ENCODE measurements at regions not wholly inside any gene's neighbourhood (a gene's known extent, or its start where the extent isn't known, plus 50 kb on each side); places are given as distances from the start of the nearest gene placed in this dataset.

- ATAC-seq (ENCODE audit: insufficient read depth, low read depth) = no peak
- no peak overlapping the region for H3K27ac ChIP-seq (ENCODE audit: low read length)
Observed at GRCh38 chr3:135869439-135870105, 96.0 kb upstream of the PPP2R3A start.

GRCh38 chr3:135871311-135871710 lies 94.2 kb upstream of the PPP2R3A start:
- no peak for DNase-seq
- H3K79me2 ChIP-seq (ENCODE audit: insufficient read depth, low read length) = no peaks in the 10 kb centered on the region
- no peaks in the 10 kb centered on the region for H3K4me1 ChIP-seq (ENCODE audit: insufficient read depth, low read length)
- H3K4me2 ChIP-seq (ENCODE audit: insufficient read depth, low read length) = no peak overlapping the region
- no peak for TF ChIP-seq CTCF (IDR thresholded peaks at IDR 0.05; ENCODE audit: borderline replicate concordance, extremely low read depth, low read length, poor library complexity, severe bottlenecking)
- no peak for TF ChIP-seq EZH2 (IDR thresholded peaks at IDR 0.05; ENCODE audit: borderline replicate concordance, low read depth, low read length, severe bottlenecking)
- peaks cover 2% of the 10 kb centered on the region for H3K27me3 ChIP-seq (ENCODE audit: insufficient read depth, low read length, poor library complexity)
- H3K27ac ChIP-seq (ENCODE audit: low read length) = no peak overlapping the region
- H2AFZ ChIP-seq (ENCODE audit: low read depth, low read length) = no peak overlapping the region
- no peak for ATAC-seq (ENCODE audit: insufficient read depth, low read depth)
- no peaks in the 10 kb centered on the region for H4K20me1 ChIP-seq (ENCODE audit: insufficient read depth, low read length)
- H3K9ac ChIP-seq (ENCODE audit: low read depth, low read length) = no peak overlapping the region
- H3K9me3 ChIP-seq (ENCODE audit: insufficient read depth, low read length, severe bottlenecking) = peaks cover 8% of the 10 kb centered on the region
- no peak overlapping the region for H3K4me3 ChIP-seq (ENCODE audit: low read depth in 1 of 2, low read length in 2 of 2)
- H3K36me3 ChIP-seq (ENCODE audit: insufficient read depth, low read length) = no peaks in the 10 kb centered on the region

More at GRCh38 chr3:135869439-135870105, 96.0 kb upstream of the PPP2R3A start:
- no peaks in the 10 kb centered on the region for H4K20me1 ChIP-seq (ENCODE audit: insufficient read depth, low read length)
- H3K27me3 ChIP-seq (ENCODE audit: insufficient read depth, low read length, poor library complexity) = peaks cover 2% of the 10 kb centered on the region
- no peak overlapping the region for H3K4me2 ChIP-seq (ENCODE audit: insufficient read depth, low read length)
- H3K4me1 ChIP-seq (ENCODE audit: insufficient read depth, low read length) = no peaks in the 10 kb centered on the region
- TF ChIP-seq CTCF (IDR thresholded peaks at IDR 0.05; ENCODE audit: borderline replicate concordance, extremely low read depth, low read length, poor library complexity, severe bottlenecking) (no peak), EZH2 (IDR thresholded peaks at IDR 0.05; ENCODE audit: borderline replicate concordance, low read depth, low read length, severe bottlenecking) (no peak)
- no peak overlapping the region for H3K9ac ChIP-seq (ENCODE audit: low read depth, low read length)
- H2AFZ ChIP-seq (ENCODE audit: low read depth, low read length) = no peak overlapping the region
- no peaks in the 10 kb centered on the region for H3K79me2 ChIP-seq (ENCODE audit: insufficient read depth, low read length)
- H3K36me3 ChIP-seq (ENCODE audit: insufficient read depth, low read length) = no peaks in the 10 kb centered on the region
- DNase-seq = no peak
- no peak overlapping the region for H3K4me3 ChIP-seq (ENCODE audit: low read depth in 1 of 2, low read length in 2 of 2)
- H3K9me3 ChIP-seq (ENCODE audit: insufficient read depth, low read length, severe bottlenecking) = peaks cover 8% of the 10 kb centered on the region

- no peaks in the 10 kb centered on the region for H3K4me1 ChIP-seq (ENCODE audit: insufficient read depth, low read length)
- H3K27ac ChIP-seq (ENCODE audit: low read length) = no peak overlapping the region
- no peak overlapping the region for H3K4me2 ChIP-seq (ENCODE audit: insufficient read depth, low read length)
- TF ChIP-seq EZH2 (IDR thresholded peaks at IDR 0.05; ENCODE audit: borderline replicate concordance, low read depth, low read length, severe bottlenecking) (no peak), CTCF (IDR thresholded peaks at IDR 0.05; ENCODE audit: borderline replicate concordance, extremely low read depth, low read length, poor library complexity, severe bottlenecking) (no peak)
- no peaks in the 10 kb centered on the region for H3K27me3 ChIP-seq (ENCODE audit: insufficient read depth, low read length, poor library complexity)
- H3K9me3 ChIP-seq (ENCODE audit: insufficient read depth, low read length, severe bottlenecking) = peaks cover 8% of the 10 kb centered on the region
- DNase-seq (no peak), ATAC-seq (ENCODE audit: insufficient read depth, low read depth) (no peak)
- H4K20me1 ChIP-seq (ENCODE audit: insufficient read depth, low read length) = no peaks in the 10 kb centered on the region
- no peak overlapping the region for H3K9ac ChIP-seq (ENCODE audit: low read depth, low read length)
- no peak overlapping the region for H2AFZ ChIP-seq (ENCODE audit: low read depth, low read length)
- no peak overlapping the region for H3K4me3 ChIP-seq (ENCODE audit: low read depth in 1 of 2, low read length in 2 of 2)
- no peaks in the 10 kb centered on the region for H3K79me2 ChIP-seq (ENCODE audit: insufficient read depth, low read length)
- H3K36me3 ChIP-seq (ENCODE audit: insufficient read depth, low read length) = no peaks in the 10 kb centered on the region
Observed at GRCh38 chr3:135874035-135874434, 91.5 kb upstream of the PPP2R3A start.

Data from DND-41 (cell line).